HG02870 (cell line): ENCODE measurements at regions not wholly inside any gene's neighbourhood (a gene's known extent, or its start where the extent isn't known, plus 50 kb on each side); places are given as distances from the start of the nearest gene placed in this dataset.
"Not testable (repeated sequence)": the region's sequence is repeated elsewhere in the genome, so short reads cannot be mapped to it uniquely, and the experiment has no call there.

Source experiments
- ATAC-seq: cut with Tn5 transposase; IDR thresholded peaks from one replicate; pipeline ENCODE4 v1.9.1; 2021; ENCODE audit warnings: mild to moderate bottlenecking, moderate library complexity; ENCODE audit not compliant: unreplicated experiment

- ATAC-seq = no peak
Observed at GRCh38 chr22:22168941-22169867, 75.4 kb upstream of the VPREB1 start.

- peak; percentile 18 for ATAC-seq
Observed at GRCh38 chr22:22168190-22168940, 76.2 kb upstream of the VPREB1 start.

- ATAC-seq = peak; percentile 72
Observed at GRCh38 chr22:22167791-22168189, 76.8 kb upstream of the VPREB1 start.

GRCh38 chr22:22166941-22167713 lies 77.5 kb upstream of the VPREB1 start:
- no peak for ATAC-seq

DNA sequence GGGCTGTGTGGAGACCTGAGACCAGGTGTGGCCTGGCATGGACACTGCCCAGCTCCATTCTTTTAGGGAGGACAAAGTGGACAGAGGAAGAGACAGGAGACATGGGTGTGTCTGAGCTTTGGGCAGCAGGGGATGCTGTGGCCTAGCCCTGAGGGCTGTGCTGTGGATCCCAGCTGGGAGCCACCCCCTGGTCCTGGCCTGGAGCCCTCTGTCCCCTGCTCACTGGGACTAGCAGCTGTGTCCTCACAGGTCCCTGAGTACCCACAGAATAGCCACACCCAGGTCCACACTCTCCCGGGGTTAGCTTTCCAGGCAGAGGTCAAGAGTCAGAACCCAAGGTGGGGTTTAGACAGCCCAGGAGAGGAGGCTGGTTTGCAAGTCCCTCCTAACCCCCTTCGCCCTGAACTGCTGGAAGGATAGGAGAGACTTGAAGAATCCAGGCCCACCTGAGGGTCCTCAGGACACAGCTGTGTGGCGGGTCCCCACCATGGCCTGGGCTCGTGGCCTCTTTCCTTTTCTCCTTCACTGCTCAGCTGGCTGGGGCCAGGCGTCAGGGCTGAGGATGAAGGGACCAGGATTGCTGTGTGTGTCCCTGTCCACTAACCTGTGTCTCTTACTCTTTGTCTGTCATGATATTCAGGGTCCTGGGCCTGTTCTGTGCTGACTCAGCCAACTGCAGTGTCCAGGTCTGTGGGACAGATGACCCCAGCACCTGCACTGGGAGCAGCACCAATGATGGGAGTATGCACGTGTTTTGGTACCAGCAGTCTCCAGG lies 78.5 kb upstream of the VPREB1 start:
- ATAC-seq = no peak

GRCh38 chr22:22164541-22165272 lies 79.9 kb upstream of the VPREB1 start:
- ATAC-seq = no peak

- ATAC-seq = peak; percentile 71
Observed at GRCh38 chr22:22161924-22162851, 82.4 kb upstream of the VPREB1 start.

DNA sequence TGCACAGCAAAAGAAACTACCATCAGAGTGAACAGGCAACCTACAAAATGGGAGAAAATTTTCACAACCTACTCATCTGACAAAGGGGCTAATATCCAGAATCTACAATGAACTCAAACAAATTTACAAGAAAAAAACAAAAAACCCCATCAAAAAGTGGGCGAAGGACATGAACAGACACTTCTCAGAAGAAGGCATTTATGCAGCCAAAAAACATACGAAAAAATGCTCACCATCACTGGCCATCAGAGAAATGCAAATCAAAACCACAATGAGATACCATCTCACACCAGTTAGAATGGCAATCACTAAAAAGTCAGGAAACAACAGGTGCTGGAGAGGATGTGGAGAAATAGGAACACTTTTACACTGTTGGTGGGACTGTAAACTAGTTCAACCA lies 83.8 kb upstream of the VPREB1 start:
- not testable (repeated sequence) for ATAC-seq

DNA sequence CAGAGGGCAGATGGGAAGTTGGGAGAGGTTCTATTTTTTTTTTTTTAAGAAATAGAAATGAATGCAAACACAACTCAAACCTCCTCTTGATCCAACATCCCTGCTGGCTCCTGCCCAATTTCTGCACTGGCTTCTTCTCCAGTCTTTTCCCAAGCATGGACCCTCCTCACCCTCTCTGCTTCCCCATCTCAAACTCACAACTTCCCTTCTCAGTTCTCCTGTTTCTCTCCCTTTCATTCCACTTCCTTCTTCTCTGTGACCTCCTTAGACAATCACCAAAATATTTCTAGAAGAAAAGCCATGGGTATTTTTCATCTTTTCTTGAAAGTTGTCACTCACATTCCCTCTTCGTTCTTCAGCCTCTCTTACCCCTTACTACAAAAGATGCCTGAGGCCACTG lies 85.2 kb upstream of the VPREB1 start:
- no peak for ATAC-seq

DNA sequence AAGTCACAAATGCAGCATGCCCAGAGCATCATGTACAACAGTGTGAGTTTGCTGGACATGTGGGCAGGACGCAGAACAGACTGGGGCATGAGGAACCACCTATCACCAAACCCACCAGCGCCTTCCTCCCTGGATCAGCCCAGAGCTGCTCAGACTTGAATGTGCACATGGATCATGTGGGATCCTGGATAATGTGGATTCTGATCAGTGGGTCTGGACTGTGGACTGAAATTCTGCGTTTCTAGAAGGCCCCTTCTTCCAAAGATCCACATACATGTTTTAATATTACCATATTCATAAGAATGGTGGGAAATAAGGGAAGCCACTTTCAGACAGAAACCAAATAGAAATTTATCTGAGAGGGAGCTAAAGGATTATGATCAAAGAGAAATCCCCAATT lies 85.6 kb upstream of the VPREB1 start:
- no peak for ATAC-seq

DNA sequence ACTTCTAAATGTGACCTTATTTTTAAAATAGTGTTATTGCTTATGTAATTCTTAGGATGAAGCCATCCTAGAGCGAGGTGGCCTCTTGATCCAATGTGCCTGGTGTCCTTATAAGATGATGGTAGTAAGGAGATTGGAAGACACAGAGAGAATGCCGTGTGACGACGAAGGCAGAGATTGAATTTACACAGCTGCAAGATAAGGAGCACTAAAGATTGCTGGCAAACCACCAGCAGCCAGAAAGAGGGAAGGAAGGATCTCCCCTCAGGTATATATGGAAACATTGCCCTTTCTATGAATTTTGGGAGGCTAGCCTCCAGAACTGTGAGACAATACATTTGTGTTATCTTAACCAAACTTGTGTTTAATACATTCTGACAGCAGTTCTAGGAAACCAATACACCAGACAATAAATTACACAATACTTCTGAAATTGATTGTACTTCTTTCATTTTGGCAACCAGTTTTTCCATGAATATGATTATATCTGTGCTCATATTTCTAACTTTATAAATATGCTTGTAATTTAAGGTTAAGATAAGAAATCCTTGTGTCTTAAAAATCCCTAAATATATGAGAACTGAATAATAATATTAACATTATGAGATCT lies 86.3 kb upstream of the VPREB1 start:
- ATAC-seq = no peak

GRCh38 chr22:22157348-22157725 lies 87.2 kb upstream of the VPREB1 start:
- peak; percentile 25 for ATAC-seq

DNA sequence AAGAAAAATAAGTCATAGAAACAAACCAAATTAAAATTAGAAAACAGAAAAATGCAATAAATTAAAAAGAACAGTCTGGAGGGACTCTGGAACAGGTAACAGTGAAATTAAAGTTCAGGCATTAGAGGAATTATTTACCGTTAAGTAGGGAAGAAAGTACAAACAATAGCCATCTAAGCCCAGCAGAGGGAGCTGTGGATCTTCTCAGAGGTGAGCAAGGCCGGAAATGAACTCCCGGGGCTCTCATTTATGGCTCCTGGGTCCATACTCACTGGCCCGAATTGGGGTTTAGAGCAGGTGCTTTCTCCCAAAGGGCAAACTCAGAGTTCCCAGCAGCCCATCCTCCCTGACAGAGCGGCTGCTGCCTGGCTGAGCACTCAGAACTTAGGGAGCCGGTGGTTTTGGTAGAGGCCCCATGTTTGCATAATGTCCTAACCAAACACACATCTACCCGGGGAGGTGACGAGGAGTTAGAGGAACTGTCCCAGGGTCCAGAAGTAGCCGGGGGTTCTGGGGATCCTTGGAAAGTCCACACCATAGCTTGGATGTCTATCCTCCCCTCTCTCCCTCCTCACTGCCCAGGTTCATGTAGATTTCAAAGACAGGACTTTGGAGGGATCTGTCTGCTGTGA lies 87.8 kb upstream of the VPREB1 start:
- peak; percentile 55 for ATAC-seq

- ATAC-seq = no peak
Observed at GRCh38 chr22:22156348-22156715, 88.3 kb upstream of the VPREB1 start.

- ATAC-seq = no peak
Observed at GRCh38 chr22:22155607-22156006, 89.0 kb upstream of the VPREB1 start.

GRCh38 chr22:22155146-22155545 lies 89.4 kb upstream of the VPREB1 start:
- no peak for ATAC-seq

DNA sequence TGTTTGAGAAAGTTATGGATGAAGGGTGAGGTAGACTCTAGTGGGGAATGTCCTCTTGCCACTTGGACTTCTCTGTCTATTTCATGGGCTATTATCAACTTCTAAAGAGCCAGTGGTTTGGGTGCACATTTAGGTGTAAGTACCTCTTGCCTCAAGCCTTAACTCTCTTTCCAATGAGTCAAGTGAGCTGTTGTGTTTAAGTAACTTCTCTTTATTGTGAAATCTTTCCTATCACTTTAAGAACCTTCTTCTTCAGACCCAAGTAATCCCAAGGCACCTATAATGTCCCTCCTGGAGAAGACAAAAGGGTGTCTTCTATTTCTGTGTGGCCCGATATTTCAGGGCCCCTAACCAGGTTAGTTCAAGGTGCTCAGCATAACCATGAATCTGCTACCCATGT lies 90.5 kb upstream of the VPREB1 start:
- ATAC-seq = no peak

- ATAC-seq = no peak
Observed at GRCh38 chr22:22151308-22151707, 93.3 kb upstream of the VPREB1 start.
